Osteoblast (primary cell): ENCODE measurements at regions not wholly inside any gene's neighbourhood (a gene's known extent, or its start where the extent isn't known, plus 50 kb on each side); places are given as distances from the start of the nearest gene placed in this dataset.
A peak's percentile ranks its signal among the peaks of the same experiment; 100 is the strongest.
"Not testable (repeated sequence)": the region's sequence is repeated elsewhere in the genome, so short reads cannot be mapped to it uniquely, and the experiment has no call there.

ENCODE experiments used
- DNase-seq: peaks from one replicate; pipeline ENCODE4 v3.0.0; 2011; ENCODE audit warnings: low spot score, mixed read lengths; ENCODE audit not compliant: insufficient read length; ENCODE audit errors: missing footprints
- H2AFZ ChIP-seq: 2 replicates; pipeline ENCODE4 v1.6.0; 2011; ENCODE audit warnings: mild to moderate bottlenecking, low read length
- H3K27ac ChIP-seq: 2 replicates; pipeline ENCODE4 v1.5.1; 2011; ENCODE audit warnings: mild to moderate bottlenecking, low read depth, low read length, moderate library complexity
- H3K27me3 ChIP-seq: 2 replicates; pipeline ENCODE4 v1.6.0; 2012; ENCODE audit warnings: mild to moderate bottlenecking, control low read depth, inconsistent platforms, low read length, moderate library complexity; ENCODE audit not compliant: insufficient read depth
- H3K36me3 ChIP-seq: 2 replicates; pipeline ENCODE4 v1.5.1; 2011; ENCODE audit warnings: mild to moderate bottlenecking, low read length, control low read depth, moderate library complexity; ENCODE audit not compliant: insufficient read depth
- H3K4me1 ChIP-seq: 2 replicates; pipeline ENCODE4 v1.5.1; 2011; ENCODE audit warnings: mild to moderate bottlenecking, low read length, control low read depth, moderate library complexity; ENCODE audit not compliant: insufficient read depth
- H3K4me2 ChIP-seq: 2 replicates; pipeline ENCODE4 v1.6.0; 2011; ENCODE audit warnings: mild to moderate bottlenecking, low read length; ENCODE audit not compliant: insufficient read depth
- H3K4me3 ChIP-seq: fragments of 200-600 bp; sonication (generic); 3 replicates; pipeline ENCODE4 v1.5.1; 2012; ENCODE audit warnings: mild to moderate bottlenecking, low read length, inconsistent platforms; ENCODE audit not compliant: insufficient read depth
- H3K79me2 ChIP-seq: 2 replicates; pipeline ENCODE4 v1.6.0; 2012; ENCODE audit warnings: mild to moderate bottlenecking, low read length, control low read depth, inconsistent platforms; ENCODE audit not compliant: insufficient read depth
- H3K9me3 ChIP-seq: 2 replicates; pipeline ENCODE4 v1.5.1; 2011; ENCODE audit warnings: low read depth, low read length, control low read depth
- H4K20me1 ChIP-seq: 2 replicates; pipeline ENCODE4 v1.6.0; 2012; ENCODE audit warnings: mild to moderate bottlenecking, low read length, control low read depth; ENCODE audit not compliant: insufficient read depth
- TF ChIP-seq, protein P1 (sequence below): IDR thresholded peaks from 2 replicates; pipeline ENCODE4 v1.5.1; 2011; ENCODE audit warnings: mild to moderate bottlenecking, low read depth, low read length, moderate library complexity; ENCODE audit errors: extremely low read depth

DNA sequence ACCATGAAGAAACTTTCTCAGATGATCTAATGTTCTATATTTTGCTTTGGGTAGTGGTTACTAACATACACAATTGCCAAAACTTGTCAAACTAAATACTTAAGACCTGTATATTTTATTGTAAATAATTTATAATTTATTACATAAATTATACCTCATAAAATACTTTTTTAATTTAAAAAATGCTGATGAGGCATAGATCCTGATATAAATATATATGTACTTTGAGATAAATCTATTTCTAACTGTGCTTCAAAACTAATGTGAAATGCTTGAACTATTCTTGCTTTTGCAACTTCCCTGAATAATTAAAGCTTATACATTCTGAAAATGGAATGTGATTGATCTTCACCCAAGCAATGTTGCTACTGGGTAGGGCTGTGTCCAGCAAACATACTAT, 568.8 kb downstream of the INSC start:
- no peaks in the 10 kb centered on the region for H3K9me3 ChIP-seq
- H3K27me3 ChIP-seq = no peaks in the 10 kb centered on the region
- TF ChIP-seq, protein P1, sequence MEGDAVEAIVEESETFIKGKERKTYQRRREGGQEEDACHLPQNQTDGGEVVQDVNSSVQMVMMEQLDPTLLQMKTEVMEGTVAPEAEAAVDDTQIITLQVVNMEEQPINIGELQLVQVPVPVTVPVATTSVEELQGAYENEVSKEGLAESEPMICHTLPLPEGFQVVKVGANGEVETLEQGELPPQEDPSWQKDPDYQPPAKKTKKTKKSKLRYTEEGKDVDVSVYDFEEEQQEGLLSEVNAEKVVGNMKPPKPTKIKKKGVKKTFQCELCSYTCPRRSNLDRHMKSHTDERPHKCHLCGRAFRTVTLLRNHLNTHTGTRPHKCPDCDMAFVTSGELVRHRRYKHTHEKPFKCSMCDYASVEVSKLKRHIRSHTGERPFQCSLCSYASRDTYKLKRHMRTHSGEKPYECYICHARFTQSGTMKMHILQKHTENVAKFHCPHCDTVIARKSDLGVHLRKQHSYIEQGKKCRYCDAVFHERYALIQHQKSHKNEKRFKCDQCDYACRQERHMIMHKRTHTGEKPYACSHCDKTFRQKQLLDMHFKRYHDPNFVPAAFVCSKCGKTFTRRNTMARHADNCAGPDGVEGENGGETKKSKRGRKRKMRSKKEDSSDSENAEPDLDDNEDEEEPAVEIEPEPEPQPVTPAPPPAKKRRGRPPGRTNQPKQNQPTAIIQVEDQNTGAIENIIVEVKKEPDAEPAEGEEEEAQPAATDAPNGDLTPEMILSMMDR = no peak
- no peaks in the 10 kb centered on the region for H3K36me3 ChIP-seq
- H3K4me1 ChIP-seq = peaks cover 11% of the 10 kb centered on the region
- H3K4me2 ChIP-seq = no peak overlapping the region
- H3K79me2 ChIP-seq = no peaks in the 10 kb centered on the region
- H3K27ac ChIP-seq = no peak overlapping the region
- no peaks in the 10 kb centered on the region for H4K20me1 ChIP-seq
- H3K4me3 ChIP-seq = no peak overlapping the region
- DNase-seq = no peak
- H2AFZ ChIP-seq = no peak overlapping the region

DNA sequence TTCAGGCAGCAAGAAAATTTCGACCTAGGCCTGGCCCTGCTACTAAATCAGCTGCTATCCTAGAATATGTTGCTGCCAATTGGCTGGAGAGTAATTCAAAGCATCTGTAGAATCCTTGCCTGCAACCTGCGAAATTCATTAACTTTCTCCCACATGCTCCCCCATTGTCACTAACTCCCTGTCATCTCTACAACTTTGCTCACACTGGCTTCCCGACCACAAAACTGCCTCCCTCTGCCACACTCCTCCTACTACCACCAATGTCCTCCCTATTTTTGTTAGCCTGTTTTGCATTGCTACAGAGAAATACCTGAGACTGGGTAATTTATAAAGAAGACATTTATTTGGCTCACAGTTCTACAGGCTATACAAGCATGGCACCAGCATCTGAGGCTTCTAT, 570.6 kb downstream of the INSC start:
- no peak overlapping the region for H3K4me2 ChIP-seq
- TF ChIP-seq, protein P1 = no peak
- no peak overlapping the region for H3K27ac ChIP-seq
- no peaks in the 10 kb centered on the region for H3K36me3 ChIP-seq
- peaks cover 16% of the 10 kb centered on the region for H3K4me1 ChIP-seq
- no peak for DNase-seq
- no peaks in the 10 kb centered on the region for H4K20me1 ChIP-seq
- no peaks in the 10 kb centered on the region for H3K79me2 ChIP-seq
- H2AFZ ChIP-seq = no peak overlapping the region
- no peak overlapping the region for H3K4me3 ChIP-seq
- no peaks in the 10 kb centered on the region for H3K27me3 ChIP-seq
- H3K9me3 ChIP-seq = no peaks in the 10 kb centered on the region

DNA sequence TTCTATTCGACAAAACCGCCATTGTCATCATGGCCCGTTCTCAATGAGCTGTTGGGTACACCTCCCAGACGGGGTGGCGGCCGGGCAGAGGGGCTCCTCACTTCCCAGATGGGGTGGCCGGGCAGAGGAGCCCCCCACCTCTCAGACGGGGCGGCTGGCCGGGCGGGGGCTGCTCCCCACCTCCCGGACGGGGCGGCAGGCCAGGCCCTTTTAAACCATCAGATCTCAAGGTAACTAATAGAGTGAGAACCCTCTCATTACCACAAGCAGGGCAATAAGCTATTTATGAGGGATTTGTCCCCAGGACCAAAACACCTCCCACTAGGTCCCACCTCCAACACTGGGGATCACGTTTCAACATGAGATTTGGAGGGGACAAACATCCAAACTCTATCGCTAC, 571.5 kb downstream of the INSC start:
- not testable (repeated sequence) for H3K27me3 ChIP-seq, H3K9me3 ChIP-seq, H4K20me1 ChIP-seq, H3K27ac ChIP-seq, H3K4me2 ChIP-seq, H3K4me3 ChIP-seq, H3K79me2 ChIP-seq, H3K36me3 ChIP-seq, DNase-seq, H2AFZ ChIP-seq
- peaks cover 16% of the 10 kb centered on the region for H3K4me1 ChIP-seq

DNA sequence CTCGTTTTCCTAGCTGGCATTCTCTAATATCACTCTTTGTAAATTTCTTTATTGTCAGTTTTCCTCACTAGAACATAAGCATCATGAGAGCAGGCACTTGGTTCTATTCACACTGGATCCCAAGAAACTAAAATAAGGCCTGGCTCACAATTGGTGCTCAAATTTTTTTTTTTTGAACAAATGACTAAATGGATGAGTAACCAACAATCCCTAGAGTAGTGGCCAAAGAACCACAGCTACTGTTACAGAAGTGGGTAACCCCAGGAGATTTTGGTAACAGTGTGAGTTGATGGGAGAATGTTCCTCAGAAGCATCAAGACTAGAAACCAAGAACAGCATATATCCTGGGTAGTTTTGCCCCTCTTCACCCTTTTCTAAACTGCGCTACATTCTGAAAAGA, 572.6 kb downstream of the INSC start:
- Histone ChIP-seq H3K27ac (no peak overlapping the region), H2AFZ (no peak overlapping the region)
- peak; percentile 80 for DNase-seq

More for the DNA sequence above, 572.6 kb downstream of the INSC start:
- Histone ChIP-seq H3K4me3 (no peak overlapping the region), H3K79me2 (no peaks in the 10 kb centered on the region), H3K9me3 (no peaks in the 10 kb centered on the region), H3K27me3 (peaks cover 7% of the 10 kb centered on the region), H3K36me3 (no peaks in the 10 kb centered on the region), H3K4me1 (peaks cover 16% of the 10 kb centered on the region), H4K20me1 (no peaks in the 10 kb centered on the region), H3K4me2 (no peak overlapping the region)
- TF ChIP-seq, protein P1 = no peak
